ENCODE measurements at regions not wholly inside any gene's neighbourhood (a gene's known extent, or its start where the extent isn't known, plus 50 kb on each side); places are given as distances from the start of the nearest gene placed in this dataset.

DNA sequence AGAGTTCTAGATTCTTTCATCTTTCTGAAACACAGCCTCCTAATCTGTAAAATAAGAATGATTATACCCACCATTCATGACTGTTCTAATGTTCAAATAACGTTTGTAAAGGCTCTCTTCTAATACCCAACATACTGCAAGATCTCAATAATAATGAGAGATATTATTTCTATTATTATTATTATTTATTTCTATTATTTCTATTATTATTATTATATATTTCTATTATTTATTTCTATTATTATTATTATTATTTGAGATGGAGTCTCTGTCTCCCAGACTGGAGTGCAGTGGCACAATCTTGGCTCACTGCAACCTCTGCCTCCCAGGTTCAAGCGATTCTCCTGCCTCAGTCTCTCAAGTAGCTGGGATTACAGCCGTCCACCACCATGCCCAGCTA, 395.5 kb downstream of the EFNB2 start:
- Mint-ChIP-seq H3K27me3 (peaks cover 0 to 5% (median 0%) of the 10 kb centered on the region in 5 donors), H3K9me3 (no peaks in the 10 kb centered on the region), H3K4me1 (no peaks in the 10 kb centered on the region), H3K36me3 (no peaks in the 10 kb centered on the region), H3K4me3 (no peak overlapping the region), H3K27ac (no peak overlapping the region)
- H3K36me3 ChIP-seq (ENCODE audit: control insufficient read depth in 2 of 3, insufficient read depth in 3 of 3, low read length in 3 of 3) = no peaks in the 10 kb centered on the region
- DNase-seq (no peak), ATAC-seq (no peak)
- POLR2A ChIA-PET = no interaction called here
- H3K27me3 ChIP-seq (ENCODE audit: control insufficient read depth in 2 of 2, insufficient read depth in 2 of 2, low read length in 2 of 2) = no peaks in the 10 kb centered on the region
- CTCF ChIA-PET = no interaction called here
- intact Hi-C loops (cut with micrococcal nuclease) = no loop called here
- H3K9me3 ChIP-seq (ENCODE audit: control insufficient read depth in 2 of 3, low read length in 3 of 3) = no peaks in the 10 kb centered on the region
- no peak overlapping the region for H3K4me3 ChIP-seq (ENCODE audit: low read length)
- no peaks in the 10 kb centered on the region for H3K4me1 ChIP-seq (ENCODE audit: control insufficient read depth in 2 of 2, insufficient read depth in 2 of 2, low read length in 2 of 2)
- no peak overlapping the region for H3K27ac ChIP-seq (ENCODE audit: low read depth, low read length)

DNA sequence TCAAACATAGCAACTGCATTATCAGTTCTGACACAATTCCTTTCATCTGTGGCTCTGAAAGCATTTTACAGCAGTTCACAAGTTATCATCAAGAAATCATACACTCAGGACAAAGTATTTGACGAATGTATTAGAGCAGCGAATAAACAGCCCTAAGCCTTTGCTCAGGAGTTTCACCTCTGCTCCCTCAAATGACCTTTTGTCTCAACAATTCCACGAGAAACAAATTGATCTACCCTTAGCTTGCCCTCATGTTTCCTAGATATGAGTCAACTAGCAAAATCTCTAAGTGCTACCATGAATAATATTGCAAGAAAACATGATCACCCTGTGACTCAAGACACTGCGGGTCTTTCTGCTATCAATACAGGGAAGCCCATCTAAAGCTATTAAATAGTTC, 396.1 kb downstream of the EFNB2 start:
- H3K27me3 Mint-ChIP-seq = peaks cover 0 to 5% (median 0%) of the 10 kb centered on the region in 5 donors
- no peaks in the 10 kb centered on the region for H3K9me3 ChIP-seq (ENCODE audit: control insufficient read depth in 2 of 3, low read length in 3 of 3)
- intact Hi-C loops (cut with micrococcal nuclease) = no loop called here
- H3K4me3 ChIP-seq (ENCODE audit: low read length) = no peak overlapping the region
- no peaks in the 10 kb centered on the region for H3K27me3 ChIP-seq (ENCODE audit: control insufficient read depth in 2 of 2, insufficient read depth in 2 of 2, low read length in 2 of 2)
- H3K27ac ChIP-seq (ENCODE audit: low read depth, low read length) = no peak overlapping the region
- no peak overlapping the region for H3K4me3 Mint-ChIP-seq
- no peak for DNase-seq
- H3K27ac Mint-ChIP-seq = no peak overlapping the region
- no peaks in the 10 kb centered on the region for H3K36me3 Mint-ChIP-seq
- CTCF ChIA-PET = no interaction called here
- no peaks in the 10 kb centered on the region for H3K36me3 ChIP-seq (ENCODE audit: control insufficient read depth in 2 of 3, insufficient read depth in 3 of 3, low read length in 3 of 3)
- no peaks in the 10 kb centered on the region for H3K4me1 Mint-ChIP-seq
- POLR2A ChIA-PET = no interaction called here
- peaks cover 0 to 2% (median 0%) of the 10 kb centered on the region in 11 donors for H3K9me3 Mint-ChIP-seq
- H3K4me1 ChIP-seq (ENCODE audit: control insufficient read depth in 2 of 2, insufficient read depth in 2 of 2, low read length in 2 of 2) = no peaks in the 10 kb centered on the region
- no peak for ATAC-seq

DNA sequence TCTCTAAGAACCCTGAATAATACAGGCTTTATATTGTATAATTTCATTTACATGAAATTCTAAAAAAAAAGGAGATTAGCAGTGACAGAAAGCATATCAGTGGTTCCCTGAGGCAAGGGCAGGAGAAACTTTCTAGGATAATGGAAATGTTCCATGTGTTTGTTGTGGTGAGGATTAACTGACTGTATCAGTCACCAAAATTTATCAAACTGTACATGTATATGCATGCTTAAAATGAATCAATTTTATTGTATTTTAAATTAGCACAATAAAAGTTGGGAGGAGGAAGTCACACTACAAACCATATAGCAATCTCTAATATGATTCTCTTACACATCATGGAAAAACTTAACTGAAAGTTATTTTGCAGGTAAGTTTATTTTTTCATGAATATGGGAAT, 396.8 kb downstream of the EFNB2 start:
- H3K4me3 Mint-ChIP-seq = no peak overlapping the region
- intact Hi-C loops (cut with micrococcal nuclease) = no loop called here
- no peaks in the 10 kb centered on the region for H3K4me1 ChIP-seq (ENCODE audit: control insufficient read depth in 2 of 2, insufficient read depth in 2 of 2, low read length in 2 of 2)
- peaks cover 0 to 7% (median 3%) of the 10 kb centered on the region in 11 donors for H3K9me3 Mint-ChIP-seq
- no peaks in the 10 kb centered on the region for H3K36me3 Mint-ChIP-seq
- H3K9me3 ChIP-seq (ENCODE audit: control insufficient read depth in 2 of 3, low read length in 3 of 3) = no peaks in the 10 kb centered on the region
- no peaks in the 10 kb centered on the region for H3K4me1 Mint-ChIP-seq
- no peak overlapping the region for H3K27ac ChIP-seq (ENCODE audit: low read depth, low read length)
- peaks cover 0 to 5% (median 0%) of the 10 kb centered on the region in 5 donors for H3K27me3 Mint-ChIP-seq
- CTCF ChIA-PET = no interaction called here
- no peak for ATAC-seq
- POLR2A ChIA-PET = no interaction called here
- H3K36me3 ChIP-seq (ENCODE audit: control insufficient read depth in 2 of 3, insufficient read depth in 3 of 3, low read length in 3 of 3) = no peaks in the 10 kb centered on the region
- DNase-seq = no peak
- H3K4me3 ChIP-seq (ENCODE audit: low read length) = no peak overlapping the region
- no peaks in the 10 kb centered on the region for H3K27me3 ChIP-seq (ENCODE audit: control insufficient read depth in 2 of 2, insufficient read depth in 2 of 2, low read length in 2 of 2)
- H3K27ac Mint-ChIP-seq = no peak overlapping the region

DNA sequence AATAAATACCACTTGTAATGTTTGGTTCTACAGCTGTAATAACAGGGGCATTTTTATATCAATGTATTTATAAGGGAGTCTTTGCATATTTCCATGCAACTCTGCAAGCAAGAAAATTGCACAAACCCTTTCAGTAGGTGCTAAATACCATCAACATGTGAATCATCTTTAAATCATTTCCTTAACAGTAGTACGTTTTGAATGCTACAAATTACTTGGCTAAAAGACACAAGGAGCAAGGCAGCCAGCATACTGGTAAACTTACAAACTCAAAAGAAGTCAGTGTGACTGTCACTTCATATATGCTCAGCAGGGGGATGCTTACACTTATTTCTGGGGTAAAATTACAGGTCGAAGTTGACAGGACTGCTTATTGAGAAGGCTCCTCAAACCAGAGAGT, 402.4 kb downstream of the EFNB2 start:
- intact Hi-C loops (cut with micrococcal nuclease) = no loop called here
- ChIA-PET CTCF (no interaction called here), POLR2A (no interaction called here)
- no peaks in the 10 kb centered on the region for H3K36me3 ChIP-seq (ENCODE audit: control insufficient read depth in 2 of 3, insufficient read depth in 3 of 3, low read length in 3 of 3)
- H3K4me1 Mint-ChIP-seq = no peaks in the 10 kb centered on the region
- peaks cover 0 to 11% (median 6%) of the 10 kb centered on the region in 5 donors for H3K27me3 Mint-ChIP-seq
- no peaks in the 10 kb centered on the region for H3K36me3 Mint-ChIP-seq
- ATAC-seq = no peak
- H3K4me3 Mint-ChIP-seq = no peak overlapping the region
- H3K27ac ChIP-seq (ENCODE audit: low read depth, low read length) = no peak overlapping the region
- H3K9me3 ChIP-seq (ENCODE audit: control insufficient read depth in 2 of 3, low read length in 3 of 3) = no peaks in the 10 kb centered on the region
- H3K4me3 ChIP-seq (ENCODE audit: low read length) = no peak overlapping the region
- no peak for DNase-seq
- H3K4me1 ChIP-seq (ENCODE audit: control insufficient read depth in 2 of 2, insufficient read depth in 2 of 2, low read length in 2 of 2) = no peaks in the 10 kb centered on the region
- no peak overlapping the region for H3K27ac Mint-ChIP-seq
- H3K27me3 ChIP-seq (ENCODE audit: control insufficient read depth in 2 of 2, insufficient read depth in 2 of 2, low read length in 2 of 2) = no peaks in the 10 kb centered on the region
- peaks cover 2 to 19% (median 11%) of the 10 kb centered on the region in 11 donors for H3K9me3 Mint-ChIP-seq

DNA sequence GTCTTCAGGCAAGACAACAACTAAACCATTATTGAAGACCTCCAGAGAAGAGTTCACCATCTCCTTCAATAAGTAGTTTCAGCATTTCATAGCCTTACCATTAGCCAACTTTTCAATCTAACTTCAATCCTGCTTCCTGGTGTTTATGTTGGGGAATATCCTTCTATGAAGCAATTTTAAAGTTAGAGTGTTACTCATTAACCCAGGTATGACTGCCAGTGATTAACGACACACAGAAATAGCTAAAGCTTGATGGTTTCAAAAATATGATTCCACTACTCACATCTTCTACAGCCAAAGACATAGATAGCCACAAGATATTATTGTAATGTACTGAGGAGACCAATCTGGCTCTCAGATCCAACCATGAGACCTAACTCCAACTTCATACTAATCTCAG, 403.2 kb downstream of the EFNB2 start:
- intact Hi-C loops (cut with micrococcal nuclease) = no loop called here
- CTCF ChIA-PET = no interaction called here
- no peaks in the 10 kb centered on the region for H3K4me1 ChIP-seq (ENCODE audit: control insufficient read depth in 2 of 2, insufficient read depth in 2 of 2, low read length in 2 of 2)
- Mint-ChIP-seq H3K4me1 (no peaks in the 10 kb centered on the region), H3K27me3 (peaks cover 0 to 11% (median 6%) of the 10 kb centered on the region in 5 donors), H3K27ac (no peak overlapping the region), H3K36me3 (no peaks in the 10 kb centered on the region), H3K9me3 (peaks cover 2 to 23% (median 11%) of the 10 kb centered on the region in 11 donors), H3K4me3 (no peak overlapping the region)
- ATAC-seq = no peak
- H3K27me3 ChIP-seq (ENCODE audit: control insufficient read depth in 2 of 2, insufficient read depth in 2 of 2, low read length in 2 of 2) = no peaks in the 10 kb centered on the region
- no peak overlapping the region for H3K4me3 ChIP-seq (ENCODE audit: low read length)
- H3K9me3 ChIP-seq (ENCODE audit: control insufficient read depth in 2 of 3, low read length in 3 of 3) = no peaks in the 10 kb centered on the region
- H3K36me3 ChIP-seq (ENCODE audit: control insufficient read depth in 2 of 3, insufficient read depth in 3 of 3, low read length in 3 of 3) = no peaks in the 10 kb centered on the region
- POLR2A ChIA-PET = no interaction called here
- no peak for DNase-seq
- no peak overlapping the region for H3K27ac ChIP-seq (ENCODE audit: low read depth, low read length)

- H3K36me3 ChIP-seq (ENCODE audit: control insufficient read depth in 2 of 3, insufficient read depth in 3 of 3, low read length in 3 of 3) = no peaks in the 10 kb centered on the region
- no peak for ATAC-seq
- ChIA-PET POLR2A (no interaction called here), CTCF (no interaction called here)
- intact Hi-C loops (cut with micrococcal nuclease) = no loop called here
- H3K4me3 Mint-ChIP-seq = no peak overlapping the region
- no peaks in the 10 kb centered on the region for H3K9me3 ChIP-seq (ENCODE audit: control insufficient read depth in 2 of 3, low read length in 3 of 3)
- H3K9me3 Mint-ChIP-seq = peaks cover 2 to 23% (median 11%) of the 10 kb centered on the region in 11 donors
- H3K4me1 ChIP-seq (ENCODE audit: control insufficient read depth in 2 of 2, insufficient read depth in 2 of 2, low read length in 2 of 2) = no peaks in the 10 kb centered on the region
- no peaks in the 10 kb centered on the region for H3K36me3 Mint-ChIP-seq
- H3K4me1 Mint-ChIP-seq = no peaks in the 10 kb centered on the region
- H3K4me3 ChIP-seq (ENCODE audit: low read length) = no peak overlapping the region
- no peaks in the 10 kb centered on the region for H3K27me3 ChIP-seq (ENCODE audit: control insufficient read depth in 2 of 2, insufficient read depth in 2 of 2, low read length in 2 of 2)
- no peak overlapping the region for H3K27ac ChIP-seq (ENCODE audit: low read depth, low read length)
- no peak for DNase-seq
- no peak overlapping the region for H3K27ac Mint-ChIP-seq
- H3K27me3 Mint-ChIP-seq = peaks cover 0 to 11% (median 6%) of the 10 kb centered on the region in 5 donors
These were observed 405.5 kb downstream of the EFNB2 start for GRCh38 chr13:106129993-106130392.

- Histone ChIP-seq H3K27me3 (ENCODE audit: control insufficient read depth in 2 of 2, insufficient read depth in 2 of 2, low read length in 2 of 2) (no peaks in the 10 kb centered on the region), H3K9me3 (ENCODE audit: control insufficient read depth in 2 of 3, low read length in 3 of 3) (no peaks in the 10 kb centered on the region), H3K36me3 (ENCODE audit: control insufficient read depth in 2 of 3, insufficient read depth in 3 of 3, low read length in 3 of 3) (no peaks in the 10 kb centered on the region), H3K27ac (ENCODE audit: low read depth, low read length) (no peak overlapping the region), H3K4me1 (ENCODE audit: control insufficient read depth in 2 of 2, insufficient read depth in 2 of 2, low read length in 2 of 2) (no peaks in the 10 kb centered on the region), H3K4me3 (ENCODE audit: low read length) (no peak overlapping the region)
- Mint-ChIP-seq H3K9me3 (peaks cover 0 to 23% (median 11%) of the 10 kb centered on the region in 11 donors), H3K27ac (no peak overlapping the region), H3K27me3 (peaks cover 0 to 11% (median 6%) of the 10 kb centered on the region in 5 donors), H3K4me1 (no peaks in the 10 kb centered on the region), H3K36me3 (no peaks in the 10 kb centered on the region), H3K4me3 (no peak overlapping the region)
- intact Hi-C loops (cut with micrococcal nuclease) = no loop called here
- ATAC-seq (no peak), DNase-seq (no peak)
- ChIA-PET CTCF (no interaction called here), POLR2A (no interaction called here)
These were observed 406.2 kb downstream of the EFNB2 start for GRCh38 chr13:106129273-106129672.
